GM23338 (cell line): ENCODE measurements at regions not wholly inside any gene's neighbourhood (a gene's known extent, or its start where the extent isn't known, plus 50 kb on each side); places are given as distances from the start of the nearest gene placed in this dataset.

ENCODE experiments used
- EZH2 ChIP-seq: fragments of 200-600 bp; sonication (generic); IDR thresholded peaks from one replicate; pipeline ENCODE4 v1.8.0; 2017; ENCODE audit warnings: antibody characterized with exemption, mild to moderate bottlenecking, low read depth; ENCODE audit not compliant: unreplicated experiment
- EZH2phosphoT487 ChIP-seq: fragments of 200-600 bp; sonication (generic); IDR thresholded peaks from one replicate; pipeline ENCODE4 v1.8.1; 2018; ENCODE audit warnings: antibody characterized with exemption; ENCODE audit not compliant: unreplicated experiment
- JUNB ChIP-seq: IDR thresholded peaks from one replicate; pipeline ENCODE4 v1.6.1; 2016; ENCODE audit warnings: antibody characterized with exemption; ENCODE audit not compliant: unreplicated experiment
- POLR2AphosphoS5 ChIP-seq: IDR thresholded peaks from 2 replicates; pipeline ENCODE4 v1.6.1; 2016; ENCODE audit warnings: antibody characterized with exemption, low read depth
- STAT1 ChIP-seq: IDR thresholded peaks from one replicate; pipeline ENCODE4 v1.6.1; 2016; ENCODE audit warnings: antibody characterized with exemption; ENCODE audit not compliant: unreplicated experiment
- TF ChIP-seq, protein P1 (sequence below), 2 experiments: fragments of 200-600 bp in 1 of 2; sonication (generic) in 1 of 2; conservative IDR thresholded peaks; 2 replicates each; pipeline versions ENCODE4 v1.5.1 to v1.6.1; 2016 to 2017; ENCODE audit warnings: antibody characterized with exemption in 2 of 2, low read depth in 2 of 2, mild to moderate bottlenecking in 2 of 2, moderate library complexity in 1 of 2
- TF ChIP-seq, protein P2 (sequence below): IDR thresholded peaks from one replicate; pipeline ENCODE4 v1.6.1; 2018; ENCODE audit warnings: antibody characterized with exemption; ENCODE audit not compliant: unreplicated experiment

DNA sequence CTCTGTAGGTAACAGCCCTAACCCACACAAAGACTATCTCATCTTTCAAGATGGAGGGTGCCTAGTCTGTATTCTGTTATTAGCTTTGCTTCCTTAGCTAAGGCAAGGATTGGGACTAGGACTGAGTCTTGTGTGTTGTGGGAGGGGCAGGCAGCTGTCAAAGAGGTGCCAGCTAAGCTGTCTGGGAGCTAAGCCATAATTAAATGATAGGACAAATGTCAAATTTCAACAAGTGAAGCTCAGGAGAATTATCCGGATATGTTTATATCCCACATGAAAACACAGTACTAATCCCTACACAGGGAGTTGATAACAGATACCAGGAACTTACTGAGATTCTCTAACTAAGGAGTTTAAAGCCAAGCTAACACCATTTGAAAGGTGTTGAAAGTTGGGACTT, 70.5 kb upstream of the NGF start:
- TF ChIP-seq, protein P1, sequence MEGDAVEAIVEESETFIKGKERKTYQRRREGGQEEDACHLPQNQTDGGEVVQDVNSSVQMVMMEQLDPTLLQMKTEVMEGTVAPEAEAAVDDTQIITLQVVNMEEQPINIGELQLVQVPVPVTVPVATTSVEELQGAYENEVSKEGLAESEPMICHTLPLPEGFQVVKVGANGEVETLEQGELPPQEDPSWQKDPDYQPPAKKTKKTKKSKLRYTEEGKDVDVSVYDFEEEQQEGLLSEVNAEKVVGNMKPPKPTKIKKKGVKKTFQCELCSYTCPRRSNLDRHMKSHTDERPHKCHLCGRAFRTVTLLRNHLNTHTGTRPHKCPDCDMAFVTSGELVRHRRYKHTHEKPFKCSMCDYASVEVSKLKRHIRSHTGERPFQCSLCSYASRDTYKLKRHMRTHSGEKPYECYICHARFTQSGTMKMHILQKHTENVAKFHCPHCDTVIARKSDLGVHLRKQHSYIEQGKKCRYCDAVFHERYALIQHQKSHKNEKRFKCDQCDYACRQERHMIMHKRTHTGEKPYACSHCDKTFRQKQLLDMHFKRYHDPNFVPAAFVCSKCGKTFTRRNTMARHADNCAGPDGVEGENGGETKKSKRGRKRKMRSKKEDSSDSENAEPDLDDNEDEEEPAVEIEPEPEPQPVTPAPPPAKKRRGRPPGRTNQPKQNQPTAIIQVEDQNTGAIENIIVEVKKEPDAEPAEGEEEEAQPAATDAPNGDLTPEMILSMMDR (conservative IDR thresholded peaks at IDR 0.05; ENCODE audit: low read depth in 2 of 2) = no peak
- TF ChIP-seq, protein P2, sequence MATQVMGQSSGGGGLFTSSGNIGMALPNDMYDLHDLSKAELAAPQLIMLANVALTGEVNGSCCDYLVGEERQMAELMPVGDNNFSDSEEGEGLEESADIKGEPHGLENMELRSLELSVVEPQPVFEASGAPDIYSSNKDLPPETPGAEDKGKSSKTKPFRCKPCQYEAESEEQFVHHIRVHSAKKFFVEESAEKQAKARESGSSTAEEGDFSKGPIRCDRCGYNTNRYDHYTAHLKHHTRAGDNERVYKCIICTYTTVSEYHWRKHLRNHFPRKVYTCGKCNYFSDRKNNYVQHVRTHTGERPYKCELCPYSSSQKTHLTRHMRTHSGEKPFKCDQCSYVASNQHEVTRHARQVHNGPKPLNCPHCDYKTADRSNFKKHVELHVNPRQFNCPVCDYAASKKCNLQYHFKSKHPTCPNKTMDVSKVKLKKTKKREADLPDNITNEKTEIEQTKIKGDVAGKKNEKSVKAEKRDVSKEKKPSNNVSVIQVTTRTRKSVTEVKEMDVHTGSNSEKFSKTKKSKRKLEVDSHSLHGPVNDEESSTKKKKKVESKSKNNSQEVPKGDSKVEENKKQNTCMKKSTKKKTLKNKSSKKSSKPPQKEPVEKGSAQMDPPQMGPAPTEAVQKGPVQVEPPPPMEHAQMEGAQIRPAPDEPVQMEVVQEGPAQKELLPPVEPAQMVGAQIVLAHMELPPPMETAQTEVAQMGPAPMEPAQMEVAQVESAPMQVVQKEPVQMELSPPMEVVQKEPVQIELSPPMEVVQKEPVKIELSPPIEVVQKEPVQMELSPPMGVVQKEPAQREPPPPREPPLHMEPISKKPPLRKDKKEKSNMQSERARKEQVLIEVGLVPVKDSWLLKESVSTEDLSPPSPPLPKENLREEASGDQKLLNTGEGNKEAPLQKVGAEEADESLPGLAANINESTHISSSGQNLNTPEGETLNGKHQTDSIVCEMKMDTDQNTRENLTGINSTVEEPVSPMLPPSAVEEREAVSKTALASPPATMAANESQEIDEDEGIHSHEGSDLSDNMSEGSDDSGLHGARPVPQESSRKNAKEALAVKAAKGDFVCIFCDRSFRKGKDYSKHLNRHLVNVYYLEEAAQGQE = no peak
- TF ChIP-seq EZH2phosphoT487 (no peak), POLR2AphosphoS5 (no peak), JUNB (no peak), EZH2 (no peak), STAT1 (no peak)
